IPS DF 6.9 (cell line): ENCODE measurements at regions not wholly inside any gene's neighbourhood (a gene's known extent, or its start where the extent isn't known, plus 50 kb on each side); places are given as distances from the start of the nearest gene placed in this dataset.

Experiments used
- DNase-seq: peaks from one replicate; pipeline ENCODE4 v3.0.0-alpha.2; 2013; ENCODE audit warnings: low read depth, low spot score
- H3K27ac ChIP-seq: one replicate; pipeline ENCODE4 v1.5.1; 2013; ENCODE audit warnings: low read length, control low read depth
- H3K27me3 ChIP-seq: 2 replicates; pipeline ENCODE4 v1.6.1; 2013; ENCODE audit warnings: mild to moderate bottlenecking, low read length; ENCODE audit not compliant: control insufficient read depth, insufficient read depth
- H3K36me3 ChIP-seq: 2 replicates; pipeline ENCODE4 v1.6.1; 2013; ENCODE audit warnings: low read length; ENCODE audit not compliant: control insufficient read depth, insufficient read depth
- H3K4me1 ChIP-seq: 2 replicates; pipeline ENCODE4 v1.6.1; 2013; ENCODE audit warnings: low read length; ENCODE audit not compliant: control insufficient read depth, insufficient read depth
- H3K4me3 ChIP-seq: 2 replicates; pipeline ENCODE4 v1.5.1; 2013; ENCODE audit warnings: mild to moderate bottlenecking, low read length
- H3K9me3 ChIP-seq: 2 replicates; pipeline ENCODE4 v1.6.1; 2013; ENCODE audit warnings: low read length, inconsistent platforms; ENCODE audit not compliant: control insufficient read depth, insufficient read depth
- WGBS: extraction: QIAGEN DNeasy Blood & Tissue Kit; methylation state at CpG from one replicate; pipeline ENCODE4 v1.1.7; 2013; ENCODE audit warnings: mixed read lengths, missing lambda C conversion rate; ENCODE audit not compliant: insufficient read length, insufficient coverage; 5-methylcytosine and 5-hydroxymethylcytosine counted together

DNA sequence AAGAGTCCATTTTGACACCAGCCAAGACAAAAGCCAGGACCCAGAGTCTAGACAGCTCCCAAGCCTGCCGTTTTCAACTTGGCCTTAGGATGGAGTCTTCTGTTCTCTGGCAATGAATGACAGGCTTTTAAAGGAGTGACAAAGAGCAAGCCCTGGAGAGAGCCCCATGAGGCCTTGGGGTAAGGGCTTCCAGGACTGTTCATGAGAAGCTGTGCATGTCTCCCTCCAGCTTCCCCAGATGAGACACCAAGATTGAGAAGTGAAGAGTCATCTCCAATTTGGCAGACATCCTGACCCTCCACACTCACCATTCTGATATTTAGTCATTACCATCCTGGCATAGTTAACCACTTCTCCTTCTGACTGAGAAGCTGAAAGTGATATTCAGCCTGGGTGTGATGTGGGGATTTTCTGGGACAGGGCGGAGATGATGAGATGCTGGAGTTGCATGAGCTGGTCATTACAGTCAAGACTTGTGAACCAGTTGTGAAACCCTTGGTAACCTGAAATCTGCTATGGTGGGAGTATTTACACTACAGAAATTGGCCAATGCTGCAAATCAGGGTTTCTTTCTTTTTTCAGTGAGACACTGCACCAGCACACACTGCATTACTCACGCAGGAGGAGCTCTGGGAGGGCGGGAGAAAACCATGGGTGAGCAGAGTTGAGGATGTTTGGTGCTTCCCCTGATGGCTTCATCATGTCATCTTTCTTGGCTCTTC, 77.8 kb downstream of the VCPKMT start:
- H3K9me3 ChIP-seq: no peaks in the 10 kb centered on the region
- H3K4me1 ChIP-seq: no peaks in the 10 kb centered on the region
- H3K4me3 ChIP-seq: no peak overlapping the region
- no peaks in the 10 kb centered on the region for H3K27me3 ChIP-seq
- no peak overlapping the region for H3K27ac ChIP-seq
- no CpG with 5 or more reads among the region's 4 CpGs for WGBS
- no peak for DNase-seq
- H3K36me3 ChIP-seq: no peaks in the 10 kb centered on the region

DNA sequence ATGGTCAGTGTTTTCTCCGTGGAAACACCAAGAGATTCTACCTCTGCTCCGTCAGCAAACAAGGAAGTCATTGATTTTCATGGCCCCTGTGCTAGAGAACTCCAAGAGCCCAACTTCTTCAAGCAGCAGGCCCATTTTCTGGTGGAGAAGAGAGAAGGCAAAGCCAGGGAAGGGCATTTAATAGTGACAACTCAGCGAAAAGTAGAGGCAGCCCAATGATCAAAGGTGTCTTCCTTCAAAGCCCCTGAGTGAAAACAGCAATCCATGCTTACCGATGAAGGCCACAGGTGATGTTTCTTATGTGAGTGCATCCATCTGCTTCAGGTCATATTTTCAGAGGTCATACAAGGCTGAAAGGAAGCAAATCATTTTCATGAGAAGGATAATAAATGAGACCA, 77.3 kb downstream of the VCPKMT start:
- WGBS: no CpG with 5 or more reads among the region's 4 CpGs
- Histone ChIP-seq H3K27ac (no peak overlapping the region), H3K4me1 (no peaks in the 10 kb centered on the region)

GRCh38 chr14:50039734-50040400, 76.5 kb downstream of the VCPKMT start:
- Histone ChIP-seq H3K4me3 (no peak overlapping the region), H3K27me3 (no peaks in the 10 kb centered on the region), H3K27ac (no peak overlapping the region), H3K9me3 (no peaks in the 10 kb centered on the region), H3K4me1 (no peaks in the 10 kb centered on the region), H3K36me3 (no peaks in the 10 kb centered on the region)
- no CpG with 5 or more reads among the region's 9 CpGs for WGBS
- no peak for DNase-seq

More for the DNA sequence above, 77.3 kb downstream of the VCPKMT start:
- Histone ChIP-seq H3K9me3 (no peaks in the 10 kb centered on the region), H3K36me3 (no peaks in the 10 kb centered on the region), H3K27me3 (no peaks in the 10 kb centered on the region), H3K4me3 (no peak overlapping the region)
- no peak for DNase-seq

GRCh38 chr14:50040401-50040775, 76.0 kb downstream of the VCPKMT start:
- Histone ChIP-seq H3K9me3 (no peaks in the 10 kb centered on the region), H3K36me3 (no peaks in the 10 kb centered on the region), H3K4me1 (no peaks in the 10 kb centered on the region), H3K27ac (no peak overlapping the region), H3K27me3 (no peaks in the 10 kb centered on the region), H3K4me3 (no peak overlapping the region)
- WGBS: no CpG with 5 or more reads among the region's 4 CpGs
- DNase-seq: no peak

DNA sequence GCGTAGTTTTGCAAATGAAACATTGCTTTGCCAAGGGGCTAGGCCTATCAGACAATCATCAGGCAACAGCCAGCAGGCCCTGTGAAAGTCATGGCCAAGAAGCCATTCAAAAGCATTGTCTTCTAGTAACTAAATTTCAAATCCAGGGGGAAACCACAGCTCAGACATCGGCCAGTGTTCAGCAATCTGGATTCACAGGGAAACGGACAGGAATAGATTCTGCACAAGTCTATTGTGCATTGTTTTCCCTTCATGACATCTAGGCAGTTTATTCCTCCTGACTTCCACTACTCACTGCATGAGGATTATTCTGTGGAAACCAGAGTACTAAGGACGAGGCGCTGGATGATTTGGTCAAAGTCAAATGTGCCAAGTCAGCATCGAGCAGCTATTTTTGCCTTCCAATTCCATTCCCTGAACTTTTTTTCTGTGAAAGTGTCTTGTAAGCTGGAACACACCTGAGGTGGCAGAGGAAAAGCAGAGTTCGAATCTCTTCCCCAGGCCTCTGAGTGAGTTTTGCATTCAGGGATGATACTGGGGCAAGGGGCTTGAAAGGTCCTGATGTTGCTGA, 75.4 kb downstream of the VCPKMT start:
- no peak for DNase-seq
- no peaks in the 10 kb centered on the region for H3K36me3 ChIP-seq
- no peak overlapping the region for H3K27ac ChIP-seq
- H3K27me3 ChIP-seq: no peaks in the 10 kb centered on the region
- WGBS: no CpG with 5 or more reads among the region's 7 CpGs
- no peaks in the 10 kb centered on the region for H3K9me3 ChIP-seq
- no peaks in the 10 kb centered on the region for H3K4me1 ChIP-seq
- H3K4me3 ChIP-seq: no peak overlapping the region

GRCh38 chr14:50041980-50042379, 74.4 kb downstream of the VCPKMT start:
- no peaks in the 10 kb centered on the region for H3K4me1 ChIP-seq

GRCh38 chr14:50044042-50044651, 72.2 kb downstream of the VCPKMT start:
- no peaks in the 10 kb centered on the region for H3K9me3 ChIP-seq
- WGBS: no CpG with 5 or more reads among the region's 4 CpGs
- no peak overlapping the region for H3K4me3 ChIP-seq
- no peaks in the 10 kb centered on the region for H3K27me3 ChIP-seq
- no peak for DNase-seq
- H3K36me3 ChIP-seq: no peaks in the 10 kb centered on the region
- H3K27ac ChIP-seq: no peak overlapping the region
- H3K4me1 ChIP-seq: no peaks in the 10 kb centered on the region

More at GRCh38 chr14:50041980-50042379, 74.4 kb downstream of the VCPKMT start:
- Histone ChIP-seq H3K4me3 (no peak overlapping the region), H3K27ac (no peak overlapping the region), H3K9me3 (no peaks in the 10 kb centered on the region), H3K36me3 (no peaks in the 10 kb centered on the region), H3K27me3 (no peaks in the 10 kb centered on the region)
- no CpG with 5 or more reads among the region's 3 CpGs for WGBS
- DNase-seq: no peak

DNA sequence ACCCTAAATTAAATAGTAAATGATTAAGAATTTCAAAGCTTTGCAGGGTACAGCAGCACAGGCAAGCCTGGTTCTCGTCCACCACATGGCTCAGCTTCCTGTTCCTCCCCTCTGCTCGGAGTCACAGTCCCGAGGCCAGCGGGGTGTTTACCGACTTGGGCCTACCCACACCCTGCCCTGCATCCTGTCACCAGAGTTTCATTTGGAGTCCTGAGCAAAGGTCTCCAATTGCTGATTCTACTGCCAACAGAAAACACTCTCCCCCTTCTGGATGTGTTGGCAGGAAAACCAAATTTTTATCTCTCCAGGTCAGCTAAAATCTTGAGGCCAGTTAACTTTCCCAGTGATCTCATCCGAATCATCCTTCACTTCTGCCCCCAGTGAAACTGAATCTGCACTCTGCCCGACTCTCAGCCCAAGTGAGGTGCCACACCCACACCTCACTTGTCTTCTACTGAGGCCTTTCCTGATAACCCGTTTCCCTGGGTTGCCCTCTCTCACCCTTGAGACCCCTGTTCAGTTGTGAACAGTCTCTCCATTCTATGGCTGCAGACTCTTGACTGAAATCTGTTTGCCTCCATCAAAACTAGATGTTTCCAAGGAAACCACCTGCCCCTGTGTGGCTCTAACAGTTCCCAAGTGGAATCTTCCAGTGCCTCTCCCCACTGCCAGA, 71.2 kb downstream of the VCPKMT start:
- no peak for DNase-seq
- no peak overlapping the region for H3K27ac ChIP-seq
- H3K4me1 ChIP-seq: no peaks in the 10 kb centered on the region
- H3K9me3 ChIP-seq: no peaks in the 10 kb centered on the region
- WGBS: no CpG with 5 or more reads among the region's 8 CpGs
- H3K36me3 ChIP-seq: no peaks in the 10 kb centered on the region
- no peaks in the 10 kb centered on the region for H3K27me3 ChIP-seq
- H3K4me3 ChIP-seq: no peak overlapping the region

DNA sequence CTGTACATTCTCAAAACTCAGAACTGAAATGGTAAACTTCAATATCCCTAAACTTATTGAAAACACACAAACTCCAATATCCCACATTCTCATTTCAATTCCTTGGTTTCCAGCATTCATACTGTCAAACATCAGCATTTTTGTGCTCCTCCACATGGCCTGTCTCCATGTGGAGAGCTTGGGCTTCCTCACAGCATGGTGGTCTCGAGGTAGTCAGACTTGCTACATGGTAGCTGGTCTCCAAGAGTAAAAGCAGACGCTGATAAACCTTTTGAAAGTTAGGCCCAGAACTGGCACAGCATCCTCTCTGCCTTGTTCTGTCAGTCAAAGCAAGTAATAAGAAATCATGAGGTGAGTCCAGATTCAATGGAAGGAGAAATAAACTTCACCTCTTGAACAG, 70.5 kb downstream of the VCPKMT start:
- WGBS: no CpG with 5 or more reads among the region's 2 CpGs

DNA sequence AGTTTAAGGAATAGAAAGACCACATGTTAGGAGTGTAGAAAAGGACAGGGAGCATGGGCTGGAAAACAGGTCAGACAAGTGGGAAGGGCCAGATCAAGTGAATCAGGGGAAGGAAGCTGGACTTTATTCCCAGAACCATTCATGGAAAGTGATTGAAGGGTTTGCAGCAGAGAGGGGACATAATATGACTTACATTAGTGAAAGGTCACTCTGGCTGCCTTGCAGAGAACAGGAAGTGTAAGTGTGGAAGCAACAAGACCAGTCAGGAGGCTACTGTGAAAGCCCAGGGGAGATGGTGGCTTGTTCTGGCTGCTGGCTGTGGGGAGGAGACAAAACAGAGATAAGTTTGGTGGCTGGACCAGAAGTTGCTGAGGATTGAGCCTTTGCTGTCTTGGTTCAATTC, 69.1 kb downstream of the VCPKMT start:
- no peak for DNase-seq
- no peak overlapping the region for H3K4me3 ChIP-seq
- no peaks in the 10 kb centered on the region for H3K4me1 ChIP-seq
- no peaks in the 10 kb centered on the region for H3K27me3 ChIP-seq
- no peak overlapping the region for H3K27ac ChIP-seq
- no peaks in the 10 kb centered on the region for H3K9me3 ChIP-seq
- no peaks in the 10 kb centered on the region for H3K36me3 ChIP-seq

More for the DNA sequence above, 70.5 kb downstream of the VCPKMT start:
- no peaks in the 10 kb centered on the region for H3K4me1 ChIP-seq
- no peak overlapping the region for H3K4me3 ChIP-seq
- no peaks in the 10 kb centered on the region for H3K9me3 ChIP-seq
- H3K27me3 ChIP-seq: no peaks in the 10 kb centered on the region
- DNase-seq: no peak
- no peaks in the 10 kb centered on the region for H3K36me3 ChIP-seq
- no peak overlapping the region for H3K27ac ChIP-seq
